GM23338 (cell line): ENCODE measurements at regions not wholly inside any gene's neighbourhood (a gene's known extent, or its start where the extent isn't known, plus 50 kb on each side); places are given as distances from the start of the nearest gene placed in this dataset.

Experiments used
- ATAC-seq: fragments of 200-7000 bp; cut with Tn5 transposase; 3 replicates; pipeline ENCODE4 v1.9.1; 2020
- DNase-seq: peaks from one replicate; pipeline ENCODE4 v3.0.0-alpha.2; 2015; ENCODE audit warnings: low spot score
- H2AFZ ChIP-seq: fragments of 200-600 bp; sonication (generic); 2 replicates; pipeline ENCODE4 v1.8.0; 2016; ENCODE audit warnings: antibody characterized with exemption, mild to moderate bottlenecking, moderate library complexity
- H3F3A ChIP-seq: fragments of 200-600 bp; sonication (generic); replicated peaks from 2 replicates; pipeline ENCODE4 v1.8.0; 2017; ENCODE audit warnings: antibody characterized with exemption, mixed run types, low read depth
- H3K27ac ChIP-seq: fragments of 200-600 bp; sonication (generic); 2 replicates; pipeline ENCODE4 v1.6.1; 2016; ENCODE audit warnings: low read depth
- H3K27me3 ChIP-seq: fragments of 200-600 bp; sonication (generic); 2 replicates; pipeline ENCODE4 v1.8.0; 2016; ENCODE audit warnings: mild to moderate bottlenecking, mixed run types, moderate library complexity; ENCODE audit not compliant: insufficient read depth
- H3K36me3 ChIP-seq: fragments of 200-600 bp; sonication (generic); 2 replicates; pipeline ENCODE4 v1.8.0; 2016; ENCODE audit warnings: mild to moderate bottlenecking; ENCODE audit not compliant: insufficient read depth
- H3K4me1 ChIP-seq: fragments of 200-600 bp; sonication (generic); 2 replicates; pipeline ENCODE4 v1.8.0; 2016; ENCODE audit warnings: mild to moderate bottlenecking, moderate library complexity; ENCODE audit not compliant: insufficient read depth
- H3K4me2 ChIP-seq: fragments of 200-600 bp; sonication (generic); 2 replicates; pipeline ENCODE4 v1.7.1; 2017; ENCODE audit warnings: mixed run types
- H3K4me3 ChIP-seq: fragments of 200-600 bp; sonication (generic); 2 replicates; pipeline ENCODE4 v1.6.1; 2016; ENCODE audit warnings: mixed run types
- H3K79me2 ChIP-seq: fragments of 200-600 bp; sonication (generic); replicated peaks from 2 replicates; pipeline ENCODE4 v1.8.0; 2017; ENCODE audit warnings: mild to moderate bottlenecking; ENCODE audit not compliant: insufficient read depth
- H3K9me2 ChIP-seq: fragments of 200-600 bp; sonication (generic); 2 replicates; pipeline ENCODE4 v1.8.0; 2017; ENCODE audit not compliant: insufficient read depth
- H4K20me1 ChIP-seq: fragments of 200-600 bp; sonication (generic); replicated peaks from 2 replicates; pipeline ENCODE4 v1.8.0; 2017; ENCODE audit warnings: mild to moderate bottlenecking; ENCODE audit not compliant: insufficient read depth
- H3K27ac Mint-ChIP-seq: 2 replicates; pipeline ENCODE4 v1.8.0; 2020; ENCODE audit warnings: inconsistent platforms, mild to moderate bottlenecking, moderate library complexity, mixed read lengths
- H3K27me3 Mint-ChIP-seq: 3 replicates; pipeline ENCODE4 v1.8.0; 2022; ENCODE audit warnings: low read depth, mild to moderate bottlenecking, moderate library complexity, mixed read lengths, inconsistent platforms; ENCODE audit not compliant: insufficient read depth, poor library complexity
- H3K36me3 Mint-ChIP-seq: 3 replicates; pipeline ENCODE4 v1.8.0; 2021; ENCODE audit warnings: low read depth, mild to moderate bottlenecking, inconsistent platforms, moderate library complexity, mixed read lengths
- H3K4me1 Mint-ChIP-seq: 3 replicates; pipeline ENCODE4 v1.8.0; 2020; ENCODE audit warnings: mild to moderate bottlenecking, inconsistent platforms, mixed read lengths
- H3K4me3 Mint-ChIP-seq: 3 replicates; pipeline ENCODE4 v1.8.0; 2021; ENCODE audit warnings: moderate library complexity, mild to moderate bottlenecking, inconsistent platforms, mixed read lengths
- H3K9me3 Mint-ChIP-seq: 3 replicates; pipeline ENCODE4 v1.8.0; 2020; ENCODE audit warnings: moderate library complexity, mild to moderate bottlenecking, inconsistent platforms, mixed read lengths
- CREB1 ChIP-seq: fragments of 250-450 bp; sonication (Bioruptor Pico); IDR thresholded peaks from 2 replicates; pipeline ENCODE4 v1.5.0; 2020; ENCODE audit warnings: low read depth, mild to moderate bottlenecking, moderate library complexity
- CTCF ChIP-seq, 2 experiments: fragments of 200-600 bp in 1 of 2; sonication (generic) in 1 of 2; conservative IDR thresholded peaks; 2 replicates each; pipeline versions ENCODE4 v1.5.1 to v1.6.1; 2016 to 2017; ENCODE audit warnings: antibody characterized with exemption in 2 of 2, low read depth in 2 of 2, mild to moderate bottlenecking in 2 of 2, moderate library complexity in 1 of 2
- ETS1 ChIP-seq: IDR thresholded peaks from 2 replicates; pipeline ENCODE4 v1.6.1; 2016; ENCODE audit warnings: antibody characterized with exemption
- EZH2 ChIP-seq: fragments of 200-600 bp; sonication (generic); IDR thresholded peaks from one replicate; pipeline ENCODE4 v1.8.0; 2017; ENCODE audit warnings: antibody characterized with exemption, mild to moderate bottlenecking, low read depth; ENCODE audit not compliant: unreplicated experiment
- EZH2phosphoT487 ChIP-seq: fragments of 200-600 bp; sonication (generic); IDR thresholded peaks from one replicate; pipeline ENCODE4 v1.8.1; 2018; ENCODE audit warnings: antibody characterized with exemption; ENCODE audit not compliant: unreplicated experiment
- NANOG ChIP-seq: IDR thresholded peaks from 2 replicates; pipeline ENCODE4 v1.6.1; 2016; ENCODE audit warnings: antibody characterized with exemption, borderline replicate concordance
- POLR2AphosphoS5 ChIP-seq: IDR thresholded peaks from 2 replicates; pipeline ENCODE4 v1.6.1; 2016; ENCODE audit warnings: antibody characterized with exemption, low read depth
- STAT1 ChIP-seq: IDR thresholded peaks from one replicate; pipeline ENCODE4 v1.6.1; 2016; ENCODE audit warnings: antibody characterized with exemption; ENCODE audit not compliant: unreplicated experiment
- ZNF114 ChIP-seq: fragments of 250-450 bp; sonication (Bioruptor Pico); IDR thresholded peaks from 2 replicates; pipeline ENCODE4 v1.5.0; 2020; ENCODE audit warnings: mild to moderate bottlenecking, moderate library complexity
- ZNF331 ChIP-seq: fragments of 250-450 bp; sonication (Bioruptor Pico); IDR thresholded peaks from 2 replicates; pipeline ENCODE4 v1.5.0; 2020; ENCODE audit warnings: low read depth, mild to moderate bottlenecking, moderate library complexity
- ZNF462 ChIP-seq: fragments of 250-450 bp; sonication (Bioruptor Pico); IDR thresholded peaks from 2 replicates; pipeline ENCODE4 v1.5.0; 2020; ENCODE audit warnings: mild to moderate bottlenecking, moderate library complexity

- Histone ChIP-seq H3K4me2 (no peak overlapping the region), H3K27ac (no peak overlapping the region), H3K36me3 (no peaks in the 10 kb centered on the region), H3K4me1 (peaks cover 9% of the 10 kb centered on the region), H3K27me3 (no peaks in the 10 kb centered on the region), H4K20me1 (no peaks in the 10 kb centered on the region; the same call in 1 of the 2 replicates), H3F3A (no peaks in the 10 kb centered on the region), H3K79me2 (no peaks in the 10 kb centered on the region), H2AFZ (no peak overlapping the region), H3K4me3 (no peak overlapping the region), H3K9me2 (no peaks in the 10 kb centered on the region)
- H3K27ac Mint-ChIP-seq, result no peak overlapping the region
- H3K27me3 Mint-ChIP-seq, result peaks cover 27% of the 10 kb centered on the region
- TF ChIP-seq ETS1 (no peak), ZNF114 (no peak), ZNF331 (CRISPR knock-in tag) (no peak), ZNF462 (CRISPR knock-in tag) (no peak), EZH2 (no peak), CTCF (conservative IDR thresholded peaks at IDR 0.05; ENCODE audit: low read depth in 2 of 2) (no peak), STAT1 (no peak), EZH2phosphoT487 (no peak), NANOG (no peak), CREB1 (CRISPR knock-in tag) (no peak), POLR2AphosphoS5 (no peak)
- DNase-seq (no peak), ATAC-seq (no peak)
- H3K36me3 Mint-ChIP-seq, result no peaks in the 10 kb centered on the region
- H3K4me1 Mint-ChIP-seq, result peaks cover 31% of the 10 kb centered on the region
- no peak overlapping the region for H3K4me3 Mint-ChIP-seq
- no peaks in the 10 kb centered on the region; the same call in 2 of the 3 replicates for H3K9me3 Mint-ChIP-seq
Observed at GRCh38 chr4:3365326-3365725, 72.5 kb downstream of the RGS12 start.
